NCI-H2029 (cell line): ENCODE measurements at regions not wholly inside any gene's neighbourhood (a gene's known extent, or its start where the extent isn't known, plus 50 kb on each side); places are given as distances from the start of the nearest gene placed in this dataset.

Source experiments
- DNase-seq: peaks from one replicate; lab custom pipeline; 2025; lab: John Stamatoyannopoulos, UW

- DNase-seq: no peak
Observed at GRCh38 chr17:72390675-72391508, 270.1 kb downstream of the SOX9 start.

GRCh38 chr17:72392056-72393010 is 271.5 kb downstream of the SOX9 start:
- DNase-seq: no peak

GRCh38 chr17:72393553-72393952 is 272.7 kb downstream of the SOX9 start:
- DNase-seq: no peak

- no peak for DNase-seq
Observed at GRCh38 chr17:72394531-72394930, 273.7 kb downstream of the SOX9 start.

GRCh38 chr17:72396121-72396520 is 275.3 kb downstream of the SOX9 start:
- DNase-seq: no peak

GRCh38 chr17:72397223-72397667 is 276.4 kb downstream of the SOX9 start:
- no peak for DNase-seq

GRCh38 chr17:72397687-72398086 is 276.9 kb downstream of the SOX9 start:
- no peak for DNase-seq

GRCh38 chr17:72399023-72399607 is 278.3 kb downstream of the SOX9 start:
- no peak for DNase-seq

GRCh38 chr17:72399608-72400487 is 279.0 kb downstream of the SOX9 start:
- DNase-seq: no peak

- no peak for DNase-seq
Observed at GRCh38 chr17:72400488-72400827, 279.6 kb downstream of the SOX9 start.

GRCh38 chr17:72400863-72401262 is 280.0 kb downstream of the SOX9 start:
- no peak for DNase-seq

GRCh38 chr17:72401883-72402726 is 281.3 kb downstream of the SOX9 start:
- DNase-seq: no peak

GRCh38 chr17:72402727-72403210 is 281.9 kb downstream of the SOX9 start:
- no peak for DNase-seq

GRCh38 chr17:72403713-72404209 is 282.9 kb downstream of the SOX9 start:
- DNase-seq: no peak

- DNase-seq: no peak
Observed at GRCh38 chr17:72404872-72405271, 284.1 kb downstream of the SOX9 start.

GRCh38 chr17:72405662-72406230 is 284.9 kb downstream of the SOX9 start:
- DNase-seq: no peak

- DNase-seq: no peak
Observed at GRCh38 chr17:72406498-72406897, 285.7 kb downstream of the SOX9 start.

- DNase-seq: peak; percentile 83
Observed at GRCh38 chr17:72407336-72407909, 286.6 kb downstream of the SOX9 start.

- DNase-seq: no peak
Observed at GRCh38 chr17:72407931-72408330, 287.1 kb downstream of the SOX9 start.

- DNase-seq: no peak
Observed at GRCh38 chr17:72408641-72409040, 287.8 kb downstream of the SOX9 start.
